Activated CD8-positive, alpha-beta T cell treated with anti-CD3 and anti-CD28 coated beads for 36 hours (primary cell): ENCODE measurements at regions not wholly inside any gene's neighbourhood (a gene's known extent, or its start where the extent isn't known, plus 50 kb on each side); places are given as distances from the start of the nearest gene placed in this dataset.
"Not testable (repeated sequence)": the region's sequence is repeated elsewhere in the genome, so short reads cannot be mapped to it uniquely, and the experiment has no call there.

ENCODE experiments used
- ATAC-seq: fragments of 200-7000 bp; cut with Tn5 transposase; one replicate; pipeline ENCODE4 v1.10.0; 2021; ENCODE audit warnings: mild to moderate bottlenecking, moderate library complexity
- CTCF ChIA-PET: fragments of 350-600 bp; sonication (Branson Sonifier 250); formaldehyde crosslinking; loops from one replicate; lab custom pipeline; 2021; ENCODE audit warnings: antibody characterized with exemption; lab: Charles Lee
- POLR2A ChIA-PET: fragments of 350-600 bp; sonication (Branson Sonifier 250); formaldehyde crosslinking; loops from one replicate; lab custom pipeline; 2021; ENCODE audit warnings: antibody characterized with exemption; lab: Charles Lee
- DNase-seq: peaks from one replicate; pipeline ENCODE4 v3.0.0-alpha.2; 2020
- H3K27ac Mint-ChIP-seq: one replicate; pipeline ENCODE4 v1.8.0; 2021; ENCODE audit warnings: mild to moderate bottlenecking, mixed read lengths
- H3K27me3 Mint-ChIP-seq: one replicate; pipeline ENCODE4 v1.8.0; 2021; ENCODE audit warnings: mixed read lengths
- H3K36me3 Mint-ChIP-seq: one replicate; pipeline ENCODE4 v1.8.0; 2021; ENCODE audit warnings: low read depth, mixed read lengths
- H3K4me1 Mint-ChIP-seq: one replicate; pipeline ENCODE4 v1.8.0; 2021; ENCODE audit warnings: low read depth, mixed read lengths
- H3K4me3 Mint-ChIP-seq: one replicate; pipeline ENCODE4 v1.8.0; 2021; ENCODE audit warnings: mild to moderate bottlenecking, moderate library complexity, mixed read lengths
- H3K9me3 Mint-ChIP-seq: one replicate; pipeline ENCODE4 v1.8.0; 2021; ENCODE audit warnings: mixed read lengths
- CTCF ChIP-seq: fragments of 200-600 bp; IDR thresholded peaks from one replicate; pipeline ENCODE4 v1.8.0; 2022; ENCODE audit warnings: antibody characterized with exemption, mild to moderate bottlenecking
- intact Hi-C: fragments of 100-400 bp; cut with micrococcal nuclease; formaldehyde crosslinking; loops from one replicate; pipeline ENCODE4 v1.10.0; 2022

GRCh38 chr2:144625626-144626025, 105.7 kb upstream of the ZEB2 start:
- no peak for TF ChIP-seq CTCF
- peaks cover 8% of the 10 kb centered on the region for H3K9me3 Mint-ChIP-seq
- H3K27ac Mint-ChIP-seq: no peak overlapping the region
- no peak overlapping the region for H3K4me3 Mint-ChIP-seq
- no peak for DNase-seq
- H3K27me3 Mint-ChIP-seq: peaks cover 6% of the 10 kb centered on the region
- POLR2A ChIA-PET: no interaction called here
- no peaks in the 10 kb centered on the region for H3K36me3 Mint-ChIP-seq
- no peak for ATAC-seq
- intact Hi-C loops: no loop called here
- H3K4me1 Mint-ChIP-seq: no peaks in the 10 kb centered on the region
- CTCF ChIA-PET: no interaction called here

- H3K36me3 Mint-ChIP-seq: no peaks in the 10 kb centered on the region
- DNase-seq (no peak), ATAC-seq (no peak)
- CTCF ChIA-PET: no interaction called here
- no peak overlapping the region for H3K4me3 Mint-ChIP-seq
- peaks cover 6% of the 10 kb centered on the region for H3K27me3 Mint-ChIP-seq
- intact Hi-C loops: no loop called here
- POLR2A ChIA-PET: no interaction called here
- TF ChIP-seq CTCF: no peak
- peaks cover 8% of the 10 kb centered on the region for H3K9me3 Mint-ChIP-seq
- peaks cover 1% of the 10 kb centered on the region for H3K4me1 Mint-ChIP-seq
- H3K27ac Mint-ChIP-seq: no peak overlapping the region
These were observed 105.3 kb upstream of the ZEB2 start for GRCh38 chr2:144625226-144625625.

- peaks cover 4% of the 10 kb centered on the region for H3K4me1 Mint-ChIP-seq
- intact Hi-C loops: no loop called here
- ATAC-seq (no peak), DNase-seq (no peak)
- peaks cover 8% of the 10 kb centered on the region for H3K9me3 Mint-ChIP-seq
- TF ChIP-seq CTCF: no peak
- H3K4me3 Mint-ChIP-seq: no peak overlapping the region
- H3K36me3 Mint-ChIP-seq: no peaks in the 10 kb centered on the region
- ChIA-PET CTCF (no interaction called here), POLR2A (no interaction called here)
- no peak overlapping the region for H3K27ac Mint-ChIP-seq
- H3K27me3 Mint-ChIP-seq: peaks cover 6% of the 10 kb centered on the region
These were observed 104.5 kb upstream of the ZEB2 start for GRCh38 chr2:144624451-144624850.

GRCh38 chr2:144622373-144622772, 102.5 kb upstream of the ZEB2 start:
- H3K36me3 Mint-ChIP-seq, H3K27me3 Mint-ChIP-seq, intact Hi-C loops, H3K4me3 Mint-ChIP-seq, H3K4me1 Mint-ChIP-seq, POLR2A ChIA-PET, H3K27ac Mint-ChIP-seq, CTCF ChIA-PET, H3K9me3 Mint-ChIP-seq, DNase-seq, ATAC-seq: not testable (repeated sequence)

- peaks cover 4% of the 10 kb centered on the region for H3K4me1 Mint-ChIP-seq
- intact Hi-C loops: no loop called here
- no peak overlapping the region for H3K27ac Mint-ChIP-seq
- peaks cover 9% of the 10 kb centered on the region for H3K9me3 Mint-ChIP-seq
- no peak for DNase-seq
- ATAC-seq: no peak
- ChIA-PET CTCF (no interaction called here), POLR2A (no interaction called here)
- peaks cover 3% of the 10 kb centered on the region for H3K27me3 Mint-ChIP-seq
- no peak overlapping the region for H3K4me3 Mint-ChIP-seq
- TF ChIP-seq CTCF: no peak
- no peaks in the 10 kb centered on the region for H3K36me3 Mint-ChIP-seq
These were observed 101.3 kb upstream of the ZEB2 start for GRCh38 chr2:144621266-144621665.

- peak; percentile 37 for ATAC-seq
- POLR2A ChIA-PET: no interaction called here
- CTCF ChIA-PET: no interaction called here
- Mint-ChIP-seq H3K4me1 (peaks cover 4% of the 10 kb centered on the region), H3K36me3 (no peaks in the 10 kb centered on the region), H3K27ac (no peak overlapping the region), H3K9me3 (peaks cover 12% of the 10 kb centered on the region), H3K27me3 (peaks cover 4% of the 10 kb centered on the region), H3K4me3 (no peak overlapping the region)
- DNase-seq: no peak
- TF ChIP-seq CTCF: no peak
- intact Hi-C loops: no loop called here
These were observed 99.8 kb upstream of the ZEB2 start for GRCh38 chr2:144619760-144620159.

GRCh38 chr2:144617171-144617570, 97.3 kb upstream of the ZEB2 start:
- H3K36me3 Mint-ChIP-seq, CTCF ChIA-PET, H3K4me1 Mint-ChIP-seq, H3K27ac Mint-ChIP-seq, H3K27me3 Mint-ChIP-seq, intact Hi-C loops, ATAC-seq, H3K9me3 Mint-ChIP-seq, H3K4me3 Mint-ChIP-seq, DNase-seq: not testable (repeated sequence)
- POLR2A ChIA-PET: interaction anchor here (0.6 kb wide), 1 partner anchor 123 kb away, joined by 3 read pairs; no protein-coding TSS in a partner anchor
